ENCODE measurements at regions not wholly inside any gene's neighbourhood (a gene's known extent, or its start where the extent isn't known, plus 50 kb on each side); places are given as distances from the start of the nearest gene placed in this dataset.
"Not testable (repeated sequence)": the region's sequence is repeated elsewhere in the genome, so short reads cannot be mapped to it uniquely, and the experiment has no call there.

- Histone ChIP-seq H3K4me3 (no peak overlapping the region), H3K36me3 (no peaks in the 10 kb centered on the region), H3K27ac (no peak overlapping the region), H3K27me3 (no peaks in the 10 kb centered on the region), H3K9me3 (no peaks in the 10 kb centered on the region), H3K4me1 (no peaks in the 10 kb centered on the region)
- TF ChIP-seq POLR2AphosphoS5 (IDR thresholded peaks at IDR 0.05) = no peak
- TF ChIP-seq POLR2A (IDR thresholded peaks at IDR 0.05) = no peak
- TF ChIP-seq CTCF (IDR thresholded peaks at IDR 0.05) = no peak
- TF ChIP-seq EP300 (IDR thresholded peaks at IDR 0.05) = no peak
- no peak for DNase-seq (ENCODE audit: low spot score in 2 of 2)
- WGBS = 41% methylated on average over 2 of the region's 2 CpGs
Observed at GRCh38 chr10:37015498-37015897, 109.9 kb upstream of the ANKRD30A start.

GRCh38 chr10:37010741-37011140 is 114.7 kb upstream of the ANKRD30A start:
- TF ChIP-seq EP300 (IDR thresholded peaks at IDR 0.05) = no peak
- no peaks in the 10 kb centered on the region for H3K36me3 ChIP-seq
- no peaks in the 10 kb centered on the region for H3K27me3 ChIP-seq
- 81% methylated on average over 7 of the region's 7 CpGs for WGBS
- no peak for DNase-seq (ENCODE audit: low spot score in 2 of 2)
- no peak overlapping the region for H3K27ac ChIP-seq
- H3K4me3 ChIP-seq = no peak overlapping the region
- no peaks in the 10 kb centered on the region for H3K9me3 ChIP-seq
- no peaks in the 10 kb centered on the region for H3K4me1 ChIP-seq

GRCh38 chr10:37008276-37008675 is 117.1 kb upstream of the ANKRD30A start:
- H3K36me3 ChIP-seq; DNase-seq (ENCODE audit: low spot score in 2 of 2); H3K27ac ChIP-seq; H3K27me3 ChIP-seq; H3K4me3 ChIP-seq; H3K9me3 ChIP-seq; H3K4me1 ChIP-seq: not testable (repeated sequence)
- WGBS = 29% methylated on average over 2 of the region's 2 CpGs

- TF ChIP-seq CTCF (IDR thresholded peaks at IDR 0.05) (no peak), POLR2A (IDR thresholded peaks at IDR 0.05) (no peak), POLR2AphosphoS5 (IDR thresholded peaks at IDR 0.05) (no peak), EP300 (IDR thresholded peaks at IDR 0.05) (no peak)
- no peaks in the 10 kb centered on the region for H3K27me3 ChIP-seq
- WGBS = 82% methylated on average over 2 of the region's 2 CpGs
Observed at GRCh38 chr10:37003126-37003525, 122.3 kb upstream of the ANKRD30A start.

GRCh38 chr10:36995806-36996205 is 129.6 kb upstream of the ANKRD30A start:
- H3K27ac ChIP-seq; H3K9me3 ChIP-seq; H3K27me3 ChIP-seq; H3K4me3 ChIP-seq; H3K36me3 ChIP-seq; H3K4me1 ChIP-seq; DNase-seq (ENCODE audit: low spot score in 2 of 2): not testable (repeated sequence)
- 91% methylated on average over 14 of the region's 14 CpGs for WGBS

More at GRCh38 chr10:37003126-37003525, 122.3 kb upstream of the ANKRD30A start:
- Histone ChIP-seq H3K4me3 (no peak overlapping the region), H3K27ac (no peak overlapping the region), H3K9me3 (no peaks in the 10 kb centered on the region), H3K36me3 (no peaks in the 10 kb centered on the region), H3K4me1 (no peaks in the 10 kb centered on the region)
- DNase-seq (ENCODE audit: low spot score in 2 of 2) = no peak

GRCh38 chr10:36994886-36995285 is 130.5 kb upstream of the ANKRD30A start:
- Histone ChIP-seq H3K4me1 (no peaks in the 10 kb centered on the region), H3K4me3 (no peak overlapping the region), H3K9me3 (no peaks in the 10 kb centered on the region), H3K36me3 (no peaks in the 10 kb centered on the region), H3K27me3 (no peaks in the 10 kb centered on the region), H3K27ac (no peak overlapping the region)
- DNase-seq (ENCODE audit: low spot score in 2 of 2) = no peak
- 83% methylated on average over 10 of the region's 10 CpGs for WGBS
- no peak for TF ChIP-seq CTCF (IDR thresholded peaks at IDR 0.05)
- no peak for TF ChIP-seq POLR2AphosphoS5 (IDR thresholded peaks at IDR 0.05)

GRCh38 chr10:36989233-36989632 is 136.2 kb upstream of the ANKRD30A start:
- H3K9me3 ChIP-seq = peaks cover 6% of the 10 kb centered on the region
- no peaks in the 10 kb centered on the region for H3K36me3 ChIP-seq
- no peak overlapping the region for H3K27ac ChIP-seq
- H3K27me3 ChIP-seq = no peaks in the 10 kb centered on the region
- TF ChIP-seq POLR2AphosphoS5 (IDR thresholded peaks at IDR 0.05) = no peak
- no peak for TF ChIP-seq POLR2A (IDR thresholded peaks at IDR 0.05)
- no peak for TF ChIP-seq CTCF (IDR thresholded peaks at IDR 0.05)
- TF ChIP-seq EP300 (IDR thresholded peaks at IDR 0.05) = no peak
- WGBS = 100% methylated on average over 9 of the region's 12 CpGs
- no peak overlapping the region for H3K4me3 ChIP-seq
- no peaks in the 10 kb centered on the region for H3K4me1 ChIP-seq
- DNase-seq (ENCODE audit: low spot score in 2 of 2) = no peak
